GM21529 (cell line): ENCODE measurements at regions not wholly inside any gene's neighbourhood (a gene's known extent, or its start where the extent isn't known, plus 50 kb on each side); places are given as distances from the start of the nearest gene placed in this dataset.
"Not testable (repeated sequence)": the region's sequence is repeated elsewhere in the genome, so short reads cannot be mapped to it uniquely, and the experiment has no call there.

Experiments
- ATAC-seq: cut with Tn5 transposase; IDR thresholded peaks from one replicate; pipeline ENCODE4 v1.9.1; 2021; ENCODE audit not compliant: unreplicated experiment

DNA sequence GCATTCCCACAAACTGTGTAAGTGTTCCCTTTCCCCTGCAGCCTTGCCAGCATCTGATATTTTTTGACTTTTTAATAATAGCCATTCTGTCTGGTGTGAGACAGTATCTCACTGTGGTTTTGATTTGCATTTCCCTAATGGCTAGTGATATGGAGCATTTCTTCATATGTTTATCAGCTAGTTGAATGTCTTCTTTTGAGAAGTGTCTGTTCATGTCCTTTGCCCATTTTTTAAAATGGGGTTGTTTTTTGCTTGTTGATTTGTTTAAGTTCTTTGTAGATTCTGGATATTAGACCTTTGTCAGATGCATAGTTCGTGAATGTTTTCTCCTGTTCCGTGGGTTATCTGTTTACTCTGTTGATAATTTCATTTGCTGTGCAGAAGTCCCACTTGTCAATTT lies 492.8 kb downstream of the JRKL start:
- not testable (repeated sequence) for ATAC-seq

DNA sequence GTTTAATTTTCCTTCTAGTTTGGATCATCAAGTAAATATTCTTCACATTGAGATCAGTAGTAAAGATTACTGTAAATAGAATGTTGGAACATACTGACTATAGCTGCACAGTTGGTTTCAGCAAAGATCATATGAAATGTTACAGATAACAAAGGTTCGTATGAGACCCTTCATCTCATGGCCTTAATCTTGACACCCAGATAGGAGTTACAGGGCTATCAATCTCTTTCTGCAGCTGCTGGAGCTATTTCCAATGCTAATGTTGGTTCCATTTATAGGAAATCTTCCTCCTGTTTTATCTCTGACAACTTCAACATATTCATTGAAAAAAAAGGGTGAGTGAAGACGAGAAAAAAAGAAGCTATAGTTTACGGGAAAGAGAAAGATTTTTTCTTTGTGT lies 495.6 kb downstream of the JRKL start:
- ATAC-seq, result no peak

DNA sequence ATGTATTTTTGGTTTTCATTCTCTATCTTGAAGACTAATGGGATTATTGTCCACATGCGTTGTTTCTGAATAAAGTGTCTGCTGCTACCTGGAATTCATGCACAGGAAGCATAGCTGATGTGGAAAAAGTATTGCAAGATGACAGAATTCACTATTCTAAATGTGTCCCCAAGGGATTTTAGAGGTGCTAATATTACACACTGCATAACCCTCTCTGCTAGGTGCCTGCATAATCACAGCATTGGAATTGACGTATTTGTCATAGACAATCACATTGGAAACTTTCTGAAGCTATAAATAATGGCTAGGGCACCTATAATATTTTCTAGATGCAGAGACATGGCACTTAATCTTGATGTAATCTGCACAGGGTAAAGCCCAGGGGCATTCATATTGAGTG lies 496.1 kb downstream of the JRKL start:
- ATAC-seq, result no peak

DNA sequence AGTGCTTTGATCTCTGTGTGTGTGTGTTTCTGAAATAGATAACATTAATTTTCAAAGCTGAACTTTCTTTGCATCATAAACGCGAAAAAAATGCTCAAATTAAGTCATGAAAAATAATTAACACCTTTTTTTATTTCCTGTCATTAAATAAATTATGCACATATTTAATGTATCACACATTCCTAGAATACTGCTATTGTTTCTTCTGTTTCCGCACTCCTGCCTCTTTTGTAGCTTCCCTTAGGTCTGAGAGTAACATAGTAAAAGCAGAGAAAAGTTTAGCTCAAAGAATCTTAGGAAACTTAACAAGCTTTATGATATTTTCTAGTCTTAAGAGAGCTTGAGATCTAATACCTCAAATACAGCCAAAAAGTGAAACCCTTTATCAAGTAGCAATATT lies 504.2 kb downstream of the JRKL start:
- no peak for ATAC-seq

DNA sequence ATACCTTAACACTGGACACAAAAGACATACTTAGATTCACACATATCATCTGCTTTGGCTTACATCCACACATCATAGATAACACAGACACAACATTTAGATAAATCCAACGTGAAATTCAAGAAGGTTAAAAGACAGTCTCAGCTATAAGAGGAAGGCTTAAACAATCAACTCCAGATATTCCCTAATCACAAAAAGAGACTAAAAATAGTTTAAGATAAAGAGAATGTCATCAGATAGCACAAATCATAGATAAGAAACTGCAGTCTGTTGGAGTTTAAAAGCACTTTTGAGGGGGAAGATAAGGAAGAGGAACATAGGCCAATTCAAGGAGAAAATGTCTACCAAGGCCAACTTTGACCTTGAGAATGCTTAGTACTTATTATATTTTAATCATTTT lies 504.8 kb downstream of the JRKL start:
- ATAC-seq, result no peak

DNA sequence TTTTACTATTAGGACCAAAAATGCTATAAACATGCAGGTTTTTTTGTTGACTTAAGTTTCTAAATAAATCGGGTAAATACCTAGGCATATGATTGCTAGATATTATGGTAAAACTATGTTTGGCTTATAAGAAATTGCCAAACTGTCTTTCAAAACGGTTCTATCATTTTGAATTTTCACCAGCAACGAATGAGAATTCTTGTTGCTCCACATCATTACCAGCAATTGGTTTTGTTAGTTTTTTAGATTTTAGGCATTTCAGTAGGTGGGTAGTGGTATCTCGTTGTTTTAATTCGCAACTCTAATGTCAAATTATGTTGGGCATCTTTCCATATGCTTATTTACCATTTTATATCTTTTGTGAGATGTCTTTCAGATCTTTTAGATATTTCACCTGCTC lies 510.2 kb downstream of the JRKL start:
- ATAC-seq, result no peak

DNA sequence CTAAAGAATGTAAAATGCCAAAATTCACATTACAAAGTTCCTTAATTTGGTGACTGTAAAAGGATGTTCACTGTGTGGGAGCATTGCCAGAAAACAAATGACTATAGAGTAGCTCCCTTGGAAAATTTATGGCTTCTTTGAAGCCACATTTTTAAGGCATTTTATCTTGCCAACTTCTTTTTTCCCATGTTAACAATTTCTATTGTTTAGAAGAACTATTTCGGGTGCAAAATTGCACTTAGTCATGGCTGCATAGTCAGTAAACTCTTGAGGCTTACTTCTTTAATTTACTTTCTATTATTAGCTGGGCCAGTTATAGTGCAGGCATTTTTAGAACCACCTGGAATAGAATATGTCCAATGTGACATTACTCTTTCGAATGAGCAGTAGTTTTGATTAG lies 515.3 kb downstream of the JRKL start:
- no peak for ATAC-seq

DNA sequence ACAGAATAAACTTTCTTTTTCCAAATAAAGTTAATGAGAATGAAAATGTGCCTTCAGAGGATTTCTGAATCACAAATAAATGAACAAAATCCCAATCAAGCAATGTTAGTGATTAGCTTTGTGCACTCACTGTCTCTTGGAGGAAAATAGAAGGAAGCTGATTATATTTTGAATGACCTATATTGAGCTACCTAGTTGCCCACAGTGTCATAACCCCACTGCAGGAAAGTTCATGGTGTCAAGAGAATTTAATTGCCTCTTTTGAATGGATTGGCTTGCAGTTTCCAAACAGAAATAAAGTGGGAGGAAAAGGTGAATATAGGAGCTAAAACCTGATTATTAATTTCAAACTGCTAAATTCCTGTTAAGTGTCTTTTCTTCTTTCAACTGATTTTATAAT lies 515.9 kb downstream of the JRKL start:
- ATAC-seq, result no peak

DNA sequence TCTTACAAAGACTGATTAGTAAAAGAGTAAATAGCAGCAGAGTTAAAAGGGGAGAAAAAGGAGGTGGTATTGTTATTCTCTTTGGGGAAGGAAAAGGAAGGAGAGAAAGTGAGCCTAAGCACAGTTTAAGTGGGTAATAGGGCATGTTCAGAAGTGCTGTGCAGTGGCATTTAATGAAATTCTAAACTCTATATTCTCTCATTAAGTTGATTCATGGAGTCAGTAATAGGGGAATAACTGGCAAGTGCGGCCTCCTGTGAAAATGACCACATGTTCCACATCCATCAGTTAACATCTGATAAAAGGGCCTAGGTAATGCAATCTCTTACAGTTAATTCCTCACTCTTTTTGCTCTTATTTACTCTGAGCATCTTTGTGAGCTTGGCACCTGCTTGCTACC lies 516.7 kb downstream of the JRKL start:
- no peak for ATAC-seq

DNA sequence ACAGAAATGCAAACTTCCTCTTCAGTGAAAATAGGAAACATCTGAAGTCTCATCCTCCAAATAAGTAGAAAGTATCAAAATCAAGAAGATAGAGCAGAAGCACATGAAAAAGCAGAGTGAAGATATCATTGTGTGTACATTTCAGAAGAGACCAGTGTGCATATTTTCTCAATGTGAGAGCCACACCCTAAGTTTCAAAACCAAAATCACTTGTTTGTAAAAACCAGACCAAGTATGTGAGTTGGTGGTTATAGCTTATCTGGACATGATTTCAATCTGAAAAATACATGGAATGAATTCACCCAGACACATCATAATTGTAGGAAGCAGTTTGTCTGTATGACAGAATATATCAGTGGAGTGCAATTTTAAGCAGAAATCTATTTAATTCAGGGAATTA lies 536.0 kb downstream of the JRKL start:
- ATAC-seq, result no peak

DNA sequence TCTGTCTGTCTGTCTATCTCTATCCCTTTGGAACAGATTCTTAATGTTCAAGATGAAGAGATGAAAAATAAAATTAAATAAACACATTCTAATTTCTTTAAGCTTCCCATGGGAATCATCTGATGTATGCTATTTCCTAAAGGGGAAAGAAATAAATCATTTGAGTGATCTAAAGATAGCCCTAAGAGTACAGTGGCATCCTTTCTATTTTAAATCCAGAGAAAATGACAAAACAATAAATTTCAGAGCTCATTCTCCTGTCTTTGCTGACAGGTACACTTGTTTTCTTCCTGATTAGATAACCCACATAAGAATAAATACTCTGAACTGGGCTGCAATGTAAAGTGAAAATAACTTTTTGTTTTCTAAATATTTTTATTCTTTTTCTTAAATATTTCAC lies 550.4 kb downstream of the JRKL start:
- ATAC-seq, result no peak

DNA sequence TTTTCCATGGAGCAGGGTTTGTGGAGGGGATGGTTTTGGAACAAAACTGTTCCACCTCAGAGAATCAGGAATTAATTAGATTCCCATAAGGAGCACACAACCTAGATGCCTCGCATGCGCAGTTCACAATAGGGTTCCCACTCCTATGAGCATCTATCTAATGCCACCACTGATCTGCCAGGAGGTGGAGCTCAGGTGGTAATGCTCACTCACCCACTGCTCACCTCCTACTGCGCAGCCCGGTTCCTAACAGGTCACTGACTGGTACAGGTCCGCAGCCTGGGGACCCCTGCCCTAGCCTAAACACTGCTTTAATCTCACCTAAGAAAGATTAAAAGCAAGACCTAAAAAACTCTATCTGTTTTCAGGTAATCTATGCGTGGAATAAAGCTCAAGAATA lies 553.0 kb downstream of the JRKL start:
- ATAC-seq, result no peak

DNA sequence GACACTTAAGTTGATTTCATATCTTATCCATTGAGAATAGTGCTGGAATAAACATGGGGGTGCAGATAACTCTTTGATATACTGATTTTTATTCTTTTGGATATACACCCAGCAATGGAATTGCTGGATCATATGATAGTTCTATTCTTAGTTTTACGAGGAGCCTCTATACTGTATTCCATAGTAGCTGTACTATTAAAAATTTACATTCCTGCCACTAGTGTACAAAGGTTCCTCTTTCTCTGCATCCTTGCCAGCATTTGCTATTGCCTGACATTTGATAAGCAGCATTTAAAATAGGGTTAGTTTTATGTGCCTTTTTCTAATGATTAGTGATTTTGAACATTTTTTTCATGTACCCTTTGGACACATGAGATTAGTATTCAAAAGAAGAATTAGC lies 554.2 kb downstream of the JRKL start:
- ATAC-seq, result no peak

DNA sequence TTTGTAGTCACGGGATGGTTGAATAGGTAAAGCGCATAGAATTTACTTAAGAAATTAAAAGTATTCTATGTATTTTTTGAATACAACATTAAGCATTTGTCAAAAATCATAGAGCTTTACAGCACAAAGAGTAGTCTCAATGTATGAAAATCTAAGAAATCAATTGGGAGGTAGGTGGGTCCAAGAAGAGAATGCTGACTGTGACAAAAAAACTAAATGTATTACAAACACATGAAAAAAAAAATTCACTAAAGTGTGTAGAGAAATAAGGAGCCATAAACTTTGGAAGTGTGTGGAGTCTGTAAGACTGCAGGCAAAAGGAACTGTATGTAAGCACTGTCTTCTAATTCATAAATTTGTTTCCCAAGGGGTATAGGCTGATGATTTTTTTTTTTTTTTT lies 558.3 kb downstream of the JRKL start:
- no peak for ATAC-seq

DNA sequence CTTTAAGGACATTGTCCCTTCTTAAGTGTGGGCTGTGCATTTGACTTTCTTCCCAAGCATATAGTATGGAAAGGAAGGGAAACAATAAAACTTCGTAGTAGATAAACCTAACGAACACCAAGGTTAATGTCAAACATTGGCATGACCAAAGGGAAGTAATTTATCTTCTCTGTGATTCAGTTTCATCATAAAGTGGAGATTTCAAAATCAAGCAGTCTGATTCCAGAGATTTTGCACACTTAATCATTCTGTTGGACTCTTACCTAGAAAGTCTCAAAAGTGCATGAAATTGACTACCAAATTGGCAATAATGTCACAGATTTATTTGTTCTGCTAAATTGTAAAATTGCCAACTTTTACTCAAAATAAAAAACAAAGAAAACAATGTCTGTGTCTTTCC lies 559.7 kb downstream of the JRKL start:
- ATAC-seq, result no peak

DNA sequence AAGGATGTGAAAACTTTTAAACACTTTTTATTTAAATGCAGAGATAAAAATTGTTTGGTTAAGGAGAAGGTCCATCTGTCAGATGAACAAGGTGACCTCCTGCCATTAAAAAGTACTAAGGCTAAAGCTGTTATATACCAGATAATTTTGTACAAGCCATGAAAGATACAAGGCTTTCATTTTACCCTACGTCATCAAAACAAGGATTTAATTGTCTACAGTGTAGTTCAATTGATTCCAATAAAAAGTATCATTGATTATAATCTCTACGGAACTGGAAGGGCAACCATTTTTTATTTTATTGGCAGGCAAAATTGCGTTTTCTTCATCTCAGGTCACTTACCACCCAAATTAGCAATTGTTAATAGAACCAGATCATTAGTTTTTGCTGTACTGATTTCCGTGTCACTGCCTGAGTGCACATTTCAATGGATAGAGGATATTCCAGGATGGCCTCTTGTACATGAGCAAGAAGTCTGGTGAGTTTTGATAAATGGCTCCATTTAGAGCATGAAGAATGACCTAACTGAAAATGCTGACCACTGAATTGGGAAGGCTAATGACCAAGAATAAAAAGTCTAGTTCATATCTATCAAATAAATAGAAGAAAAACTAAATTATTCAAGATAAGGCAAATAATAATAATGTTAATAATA lies 564.9 kb downstream of the JRKL start:
- no peak for ATAC-seq

DNA sequence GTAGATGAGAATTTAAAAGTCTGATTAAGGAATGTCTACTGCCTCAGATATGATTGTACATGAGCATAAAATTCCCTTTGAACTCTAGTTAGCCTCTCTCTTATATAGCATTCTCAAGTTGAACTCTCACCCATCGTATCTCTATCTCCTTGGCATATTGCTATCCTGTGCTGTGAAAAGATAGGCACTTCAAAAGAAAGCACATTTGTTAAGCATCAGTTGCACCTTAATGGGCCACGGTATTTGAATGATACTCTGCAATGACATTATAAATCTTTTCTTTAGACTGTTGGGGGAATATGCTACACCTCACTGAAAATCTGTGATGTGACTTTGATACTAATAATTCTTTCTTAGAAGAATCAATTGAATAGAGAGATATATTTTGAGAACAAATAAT lies 570.7 kb downstream of the JRKL start:
- no peak for ATAC-seq

DNA sequence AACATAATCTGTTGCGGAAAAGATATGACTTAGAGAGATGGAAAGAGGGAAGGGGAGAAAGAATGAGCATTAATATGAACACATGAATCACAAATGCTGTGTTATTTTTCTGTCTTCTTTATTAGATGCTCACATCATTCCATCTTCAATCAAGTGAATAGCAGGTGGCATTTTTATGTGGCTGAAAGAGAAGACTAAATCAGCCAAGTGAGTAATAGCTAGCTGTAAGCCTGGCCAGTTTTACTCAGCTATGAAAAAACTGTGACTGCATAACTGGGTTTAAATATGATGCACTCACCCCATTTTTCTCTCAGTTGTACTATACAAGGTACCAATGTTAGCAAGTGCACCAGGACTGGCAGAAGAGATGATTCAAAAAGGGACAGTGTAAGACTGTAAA lies 571.1 kb downstream of the JRKL start:
- no peak for ATAC-seq

DNA sequence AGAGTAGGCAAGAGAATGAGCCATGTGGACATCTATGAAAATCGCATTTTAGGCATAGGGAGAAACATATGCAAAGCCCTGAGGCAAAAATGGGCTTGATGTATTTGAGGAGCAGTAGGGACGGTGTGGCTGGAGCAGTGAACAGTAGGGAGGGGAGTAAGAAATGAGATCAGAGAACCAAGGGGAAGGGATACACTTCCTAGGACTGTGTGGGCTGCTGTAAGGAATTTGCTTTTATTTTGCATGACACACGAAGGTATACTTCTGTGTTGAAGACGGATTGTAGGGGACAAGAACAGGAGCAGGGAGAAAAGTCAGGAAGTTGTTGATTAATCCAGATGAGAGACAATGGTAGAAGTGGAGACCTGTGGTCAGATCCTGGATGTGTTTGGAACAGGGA lies 572.1 kb downstream of the JRKL start:
- no peak for ATAC-seq

DNA sequence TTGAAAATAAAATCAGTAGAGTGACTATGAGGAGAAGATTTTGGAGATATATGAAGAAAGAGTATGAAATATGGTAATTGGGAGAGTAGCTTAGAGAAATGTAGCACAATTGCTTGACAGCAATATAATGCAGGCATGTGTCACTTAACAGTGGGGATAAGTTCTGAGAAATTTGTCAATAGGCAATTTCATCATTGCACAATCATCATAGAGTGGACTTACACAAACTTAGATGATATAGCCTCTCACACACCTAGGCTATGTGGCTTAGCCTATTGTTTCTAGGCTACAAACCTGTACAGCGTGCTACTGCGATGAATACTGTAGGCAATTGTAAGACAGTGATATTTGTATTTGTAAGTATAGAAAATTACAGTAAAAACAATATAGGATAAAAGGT lies 573.6 kb downstream of the JRKL start:
- no peak for ATAC-seq

DNA sequence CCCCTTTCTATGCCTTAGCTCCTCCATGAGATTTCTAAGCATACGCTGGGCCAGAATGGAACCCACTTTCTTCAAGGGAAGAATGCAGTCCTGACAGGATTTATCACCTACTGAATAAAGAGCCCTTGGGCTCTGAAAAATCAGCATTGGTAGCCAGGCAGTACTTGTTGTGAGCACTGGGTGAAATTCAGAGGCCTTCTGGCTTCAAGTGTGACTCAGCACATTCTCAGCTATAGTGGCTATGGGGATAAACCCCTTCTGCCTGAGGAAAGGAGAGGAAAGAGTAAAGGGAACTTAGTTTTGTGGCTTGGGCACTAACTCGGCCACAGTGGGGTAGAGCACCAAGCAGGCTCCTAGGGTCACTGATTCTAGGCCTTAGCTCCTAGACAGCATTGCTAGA lies 574.8 kb downstream of the JRKL start:
- ATAC-seq, result no peak

DNA sequence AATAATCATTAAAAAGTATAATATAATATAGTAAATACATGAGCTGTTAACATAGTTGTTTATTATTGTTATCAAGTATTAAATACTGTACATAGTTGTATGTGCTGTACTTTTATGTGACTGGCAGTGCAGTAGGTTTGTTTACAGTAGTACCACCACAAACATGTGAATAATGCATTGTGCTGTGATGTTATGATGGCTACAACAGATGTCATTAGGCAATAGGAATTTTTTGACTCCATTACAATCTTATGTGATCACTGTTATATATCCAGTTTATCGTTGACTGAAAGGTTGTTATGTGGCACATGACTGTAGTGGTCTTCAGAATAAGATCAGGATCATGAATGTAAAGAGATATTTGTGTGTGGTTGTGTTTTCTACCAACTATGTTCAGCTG lies 577.8 kb downstream of the JRKL start:
- ATAC-seq, result no peak

DNA sequence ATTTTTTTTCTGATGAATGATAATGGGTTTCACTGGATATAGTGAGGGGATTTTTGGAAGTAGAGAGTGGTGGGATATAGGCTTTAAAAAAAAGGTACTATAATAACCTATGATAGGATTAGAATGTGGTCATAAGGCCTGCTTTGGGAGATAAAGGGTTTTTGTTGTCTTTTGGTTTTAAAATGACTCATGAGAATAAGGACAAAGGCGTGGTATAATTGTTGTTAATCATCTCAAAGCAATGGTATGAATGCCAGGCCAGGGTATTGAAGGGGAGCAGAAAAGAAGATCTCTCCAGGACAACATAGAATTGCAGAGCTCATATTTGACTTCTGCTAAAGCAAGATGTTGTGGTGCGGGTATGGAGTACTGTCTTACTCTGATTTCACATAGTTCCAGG lies 579.4 kb downstream of the JRKL start:
- no peak for ATAC-seq

DNA sequence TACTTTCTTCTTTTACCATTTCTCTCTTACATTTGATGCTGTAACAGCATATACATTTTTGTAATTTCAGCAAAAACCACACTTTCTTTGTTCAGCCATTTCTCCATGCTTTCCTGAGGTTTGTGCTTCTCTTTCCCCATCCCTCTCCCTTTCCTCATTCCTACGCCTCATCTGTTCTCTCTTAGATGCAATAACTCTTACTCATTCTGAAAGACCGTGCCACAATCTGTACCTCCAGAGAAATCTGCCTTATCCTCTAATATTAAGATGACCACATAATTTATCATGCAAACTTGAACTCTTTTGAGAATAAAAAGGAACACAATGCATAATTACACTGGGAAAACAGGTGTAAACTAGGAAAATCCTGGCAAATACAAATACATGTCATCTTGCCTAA lies 588.9 kb downstream of the JRKL start:
- no peak for ATAC-seq
